IMR-90 (cell line): ENCODE measurements at regions not wholly inside any gene's neighbourhood (a gene's known extent, or its start where the extent isn't known, plus 50 kb on each side); places are given as distances from the start of the nearest gene placed in this dataset.

Experiments
- ATAC-seq: fragments of 200-7000 bp; cut with Tn5 transposase; 2 replicates; pipeline ENCODE4 v1.9.1; 2020; ENCODE audit warnings: low read depth, mild to moderate bottlenecking, moderate library complexity
- BruUV-seq: library from RNA; stranded (reverse); fragments of 400-500 nt; replicated peaks from 2 replicates; lab custom pipeline; 2021; lab: Mats Ljungman, UMichigan
- CTCF ChIA-PET: fragments of 300-600 bp; formaldehyde crosslinking; extraction: SDS; loops from one replicate; lab custom pipeline; 2021; ENCODE audit warnings: antibody characterized with exemption; lab: Yijun Ruan, JAX
- POLR2A ChIA-PET: fragments of 300-600 bp; sonication (Branson Sonifier 250); formaldehyde crosslinking; loops from one replicate; lab custom pipeline; 2022; ENCODE audit warnings: antibody characterized with exemption; ENCODE audit not compliant: unreplicated experiment; lab: Charles Lee
- DNase-seq: peaks from one replicate; pipeline ENCODE4 v3.0.0; 2013
- H2AFZ ChIP-seq: replicated peaks from 2 replicates; pipeline ENCODE3; 2013; ENCODE audit warnings: low read length, mild to moderate bottlenecking; ENCODE audit not compliant: poor library complexity
- H2AK5ac ChIP-seq: 2 replicates; pipeline ENCODE4 v1.6.1; 2013; ENCODE audit warnings: low read depth, low read length, inconsistent platforms
- H2AK9ac ChIP-seq: replicated peaks from 2 replicates; pipeline ENCODE3; 2013; ENCODE audit warnings: mild to moderate bottlenecking, low read depth, low read length, moderate library complexity; ENCODE audit not compliant: poor library complexity
- H2BK120ac ChIP-seq: 2 replicates; pipeline ENCODE4 v1.6.1; 2013; ENCODE audit warnings: low read depth, low read length, inconsistent platforms
- H2BK15ac ChIP-seq: 3 replicates; pipeline ENCODE4 v1.6.1; 2013; ENCODE audit warnings: low read depth, low read length, inconsistent platforms
- H2BK20ac ChIP-seq: 2 replicates; pipeline ENCODE4 v1.6.1; 2013; ENCODE audit warnings: low read depth, mild to moderate bottlenecking, inconsistent platforms, low read length, moderate library complexity
- H2BK5ac ChIP-seq: 2 replicates; pipeline ENCODE4 v1.6.1; 2013; ENCODE audit warnings: mild to moderate bottlenecking, low read depth, low read length, inconsistent platforms; ENCODE audit not compliant: poor library complexity, severe bottlenecking
- H3K14ac ChIP-seq: replicated peaks from 2 replicates; pipeline ENCODE4 v1.6.1; 2013; ENCODE audit warnings: low read depth, low read length, inconsistent platforms
- H3K18ac ChIP-seq: 2 replicates; pipeline ENCODE4 v1.6.1; 2013; ENCODE audit warnings: low read depth, low read length, control low read depth
- H3K23ac ChIP-seq: 2 replicates; pipeline ENCODE4 v1.6.1; 2013; ENCODE audit warnings: low read depth, low read length, inconsistent platforms
- H3K27ac ChIP-seq: 2 replicates; pipeline ENCODE4 v1.5.1; 2013; ENCODE audit warnings: mild to moderate bottlenecking, control low read depth, low read length; ENCODE audit not compliant: insufficient read depth
- H3K27me3 ChIP-seq: 2 replicates; pipeline ENCODE4 v1.6.1; 2013; ENCODE audit warnings: low read length; ENCODE audit not compliant: control insufficient read depth, insufficient read depth
- H3K36me3 ChIP-seq: 2 replicates; pipeline ENCODE4 v1.6.1; 2013; ENCODE audit warnings: low read length, mixed read lengths; ENCODE audit not compliant: control insufficient read depth, insufficient read depth
- H3K4ac ChIP-seq: 2 replicates; pipeline ENCODE4 v1.6.1; 2013; ENCODE audit warnings: low read depth, low read length, inconsistent platforms
- H3K4me1 ChIP-seq: 2 replicates; pipeline ENCODE4 v1.6.1; 2013; ENCODE audit warnings: low read length, mixed read lengths; ENCODE audit not compliant: control insufficient read depth, insufficient read depth
- H3K4me2 ChIP-seq: 2 replicates; pipeline ENCODE4 v1.6.1; 2013; ENCODE audit warnings: low read depth, mild to moderate bottlenecking, control low read depth, low read length, moderate library complexity
- H3K4me3 ChIP-seq: 2 replicates; pipeline ENCODE4 v1.5.1; 2013; ENCODE audit warnings: low read depth, mild to moderate bottlenecking, control low read depth, low read length, moderate library complexity; ENCODE audit not compliant: insufficient read depth
- H3K56ac ChIP-seq: 2 replicates; pipeline ENCODE4 v1.6.1; 2013; ENCODE audit warnings: low read length, inconsistent platforms; ENCODE audit not compliant: insufficient read depth; ENCODE audit errors: extremely low read depth
- H3K79me1 ChIP-seq, 2 experiments: 2 replicates each; pipeline ENCODE4 v1.6.1; 2013; ENCODE audit warnings: low read length in 2 of 2, inconsistent platforms in 1 of 2, low read depth in 1 of 2
- H3K9ac ChIP-seq: 2 replicates; pipeline ENCODE4 v1.6.1; 2013; ENCODE audit warnings: low read depth, low read length, control low read depth
- H3K9me1 ChIP-seq: 2 replicates; pipeline ENCODE4 v1.6.1; 2013; ENCODE audit warnings: low read length, inconsistent platforms; ENCODE audit not compliant: insufficient read depth
- H3K9me3 ChIP-seq: 2 replicates; pipeline ENCODE4 v1.6.1; 2013; ENCODE audit warnings: low read length; ENCODE audit not compliant: control insufficient read depth, insufficient read depth
- H4K20me1 ChIP-seq: 2 replicates; pipeline ENCODE4 v1.6.1; 2013; ENCODE audit warnings: low read length, inconsistent platforms; ENCODE audit not compliant: insufficient read depth
- H4K5ac ChIP-seq: 2 replicates; pipeline ENCODE4 v1.6.1; 2013; ENCODE audit warnings: mild to moderate bottlenecking, low read depth, low read length, control low read depth
- H4K8ac ChIP-seq, 2 experiments: 2 replicates each; pipeline ENCODE4 v1.6.1; 2013; ENCODE audit warnings: low read depth in 2 of 2, low read length in 2 of 2, control low read depth in 1 of 2, inconsistent platforms in 1 of 2
- H4K91ac ChIP-seq: 2 replicates; pipeline ENCODE4 v1.6.1; 2013; ENCODE audit warnings: low read depth, low read length, inconsistent platforms; ENCODE audit not compliant: insufficient read depth
- ELK1 ChIP-seq: fragments of 150-350 bp; IDR thresholded peaks from 2 replicates; pipeline ENCODE4 v1.6.1; 2016; ENCODE audit warnings: low read depth, mild to moderate bottlenecking, low read length, moderate library complexity, borderline replicate concordance
- WGBS, 2 experiments: methylation state at CpG; one replicate each; pipeline versions ENCODE4 v1.1.5 to v1.1.7; 2013; ENCODE audit warnings: missing lambda C conversion rate in 2 of 2; ENCODE audit not compliant: insufficient read length in 1 of 2; ENCODE audit errors: extremely low coverage in 2 of 2; 5-methylcytosine and 5-hydroxymethylcytosine counted together
- dilution Hi-C: fragments of 300-500 bp; cut with HindIII; formaldehyde crosslinking; loops from one replicate; pipeline ENCODE4 v1.14.3; 2018; ENCODE audit warnings: low sequenced_read_pairs; ENCODE audit not compliant: unreplicated experiment
- in situ Hi-C: fragments of 300-500 bp; cut with MboI; formaldehyde crosslinking; loops from 3 replicates; pipeline ENCODE4 v1.14.3; 2019; ENCODE audit warnings: low sequenced_read_pairs, inconsistent platforms, mixed read lengths
- intact Hi-C: fragments of 100-400 bp; cut with micrococcal nuclease; formaldehyde crosslinking; loops from 2 replicates; pipeline ENCODE4 v1.10.0; 2022

GRCh38 chr4:175440786-175441185 is 371.3 kb downstream of the GPM6A start:
- Histone ChIP-seq H3K9ac (no peak overlapping the region), H3K4me1 (no peaks in the 10 kb centered on the region), H3K27ac (no peak overlapping the region), H2BK5ac (no peak overlapping the region), H3K18ac (no peak overlapping the region), H2BK15ac (no peak overlapping the region), H2AK9ac (no peak overlapping the region), H3K56ac (no peak overlapping the region), H4K5ac (no peak overlapping the region), H3K4ac (no peak overlapping the region), H2AFZ (no peak overlapping the region), H2AK5ac (no peak overlapping the region), H3K9me1 (no peaks in the 10 kb centered on the region), H3K14ac (no peak overlapping the region), H3K27me3 (no peaks in the 10 kb centered on the region), H4K8ac (no peak overlapping the region), H3K4me3 (no peak overlapping the region), H3K79me1 (no peaks in the 10 kb centered on the region), H3K23ac (no peak overlapping the region), H3K36me3 (no peaks in the 10 kb centered on the region), H3K9me3 (peaks cover 2% of the 10 kb centered on the region; the same call in 1 of the 2 replicates), H3K4me2 (no peak overlapping the region), H4K91ac (no peak overlapping the region), H2BK120ac (no peak overlapping the region), H4K20me1 (no peaks in the 10 kb centered on the region), H2BK20ac (no peak overlapping the region)
- TF ChIP-seq ELK1, result no peak
- in situ Hi-C loops (no loop called here), dilution Hi-C loops (no loop called here), intact Hi-C loops (loop anchor here (10.0 kb wide), 1 partner anchor 516 kb away; no protein-coding TSS in a partner anchor)
- POLR2A ChIA-PET, result no interaction called here
- DNase-seq (no peak), ATAC-seq (no peak)
- CTCF ChIA-PET, result interaction anchor here (0.6 kb wide), 1 partner anchor 52 kb away, joined by 3 read pairs; no protein-coding TSS in a partner anchor
- no TSS peak for BruUV-seq
- WGBS, 2 experiments, result no CpG with 5 or more reads among the region's 2 CpGs
